ENCODE measurements at regions not wholly inside any gene's neighbourhood (a gene's known extent, or its start where the extent isn't known, plus 50 kb on each side); places are given as distances from the start of the nearest gene placed in this dataset.
A peak's percentile ranks its signal among the peaks of the same experiment; 100 is the strongest.

- DNase-seq, result no peak
These were observed 201.2 kb upstream of the PIK3C3 start for GRCh38 chr18:41753826-41754225.

DNA sequence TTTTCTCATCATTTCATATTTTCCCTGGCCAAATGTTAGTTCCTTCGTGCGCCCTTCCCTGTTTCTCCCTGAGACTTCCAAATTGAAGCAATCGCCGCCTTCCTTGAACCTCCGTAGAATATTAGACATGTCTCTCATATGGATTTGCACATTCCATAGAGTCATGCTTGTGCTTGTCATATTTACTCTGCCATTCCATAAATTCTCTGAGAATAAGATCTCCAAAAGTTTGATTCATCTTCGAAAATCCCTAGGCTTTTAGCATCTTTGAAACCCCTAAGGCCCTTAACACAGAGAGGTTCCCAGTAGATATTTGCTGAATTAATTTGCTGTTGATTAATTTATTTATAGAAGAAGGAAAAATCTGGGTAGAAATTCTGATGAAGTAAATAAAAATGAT lies 202.2 kb upstream of the PIK3C3 start:
- no peak for DNase-seq

DNA sequence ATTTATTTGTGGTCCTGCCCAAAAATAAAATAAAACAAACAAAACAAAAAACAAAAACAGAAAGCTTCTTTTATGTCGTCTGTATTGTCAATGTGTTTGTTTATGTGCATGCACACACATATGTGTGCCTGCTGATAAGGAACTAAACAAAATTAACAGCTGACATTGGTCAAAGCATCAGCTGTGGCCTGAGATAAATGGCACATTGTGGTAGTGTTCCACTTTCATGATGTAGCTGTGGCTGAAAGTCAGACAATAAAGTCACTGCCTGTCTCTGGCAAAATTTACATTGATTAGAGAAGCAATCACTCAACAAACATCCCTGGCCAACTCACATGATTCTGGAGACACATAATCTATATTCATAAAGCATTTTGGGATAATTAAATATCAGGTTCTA lies 203.4 kb upstream of the PIK3C3 start:
- DNase-seq, result no peak

DNA sequence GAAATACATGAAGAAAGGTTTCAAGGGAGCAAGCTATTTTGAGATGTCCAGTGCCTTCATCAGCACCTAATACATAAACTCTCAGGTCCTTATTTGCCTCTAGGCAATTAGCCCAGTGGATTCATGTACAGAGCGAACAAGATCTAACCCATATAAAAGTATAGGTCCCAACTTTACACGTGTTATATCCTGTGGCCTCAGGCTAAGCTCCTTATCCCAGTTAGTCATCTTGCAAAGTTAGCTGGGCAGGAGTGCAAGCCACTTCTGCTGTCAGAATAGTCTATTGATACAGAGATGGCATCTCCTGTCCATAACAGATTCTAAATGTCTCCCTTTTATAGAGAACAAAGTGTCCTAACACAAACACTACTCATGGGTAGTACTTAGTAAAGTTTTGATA lies 203.9 kb upstream of the PIK3C3 start:
- no peak for DNase-seq

DNA sequence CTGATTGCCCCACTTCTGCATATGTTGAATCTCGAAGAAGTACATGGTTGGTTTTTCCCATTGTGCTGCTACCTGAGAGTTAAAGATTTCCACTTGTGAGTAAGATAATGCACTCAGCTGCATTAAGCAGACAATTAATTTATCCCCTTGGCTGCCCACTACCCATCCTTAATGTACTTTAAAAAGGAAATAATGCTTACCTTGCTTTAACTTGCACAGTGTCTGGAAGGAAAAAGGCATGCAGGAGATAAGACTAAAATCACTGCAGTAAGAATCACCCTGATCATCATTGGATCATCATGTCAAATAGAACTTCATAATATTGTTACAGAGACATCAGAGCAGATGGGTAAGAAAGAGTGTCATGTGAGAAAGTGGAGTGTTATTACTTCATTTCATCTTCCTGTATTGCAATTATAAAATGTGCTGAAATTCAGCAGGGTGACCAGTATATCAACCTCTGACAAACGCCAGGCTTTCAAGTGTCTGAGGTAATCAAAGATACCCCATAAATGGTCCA lies 207.3 kb upstream of the PIK3C3 start:
- DNase-seq, result no peak

DNA sequence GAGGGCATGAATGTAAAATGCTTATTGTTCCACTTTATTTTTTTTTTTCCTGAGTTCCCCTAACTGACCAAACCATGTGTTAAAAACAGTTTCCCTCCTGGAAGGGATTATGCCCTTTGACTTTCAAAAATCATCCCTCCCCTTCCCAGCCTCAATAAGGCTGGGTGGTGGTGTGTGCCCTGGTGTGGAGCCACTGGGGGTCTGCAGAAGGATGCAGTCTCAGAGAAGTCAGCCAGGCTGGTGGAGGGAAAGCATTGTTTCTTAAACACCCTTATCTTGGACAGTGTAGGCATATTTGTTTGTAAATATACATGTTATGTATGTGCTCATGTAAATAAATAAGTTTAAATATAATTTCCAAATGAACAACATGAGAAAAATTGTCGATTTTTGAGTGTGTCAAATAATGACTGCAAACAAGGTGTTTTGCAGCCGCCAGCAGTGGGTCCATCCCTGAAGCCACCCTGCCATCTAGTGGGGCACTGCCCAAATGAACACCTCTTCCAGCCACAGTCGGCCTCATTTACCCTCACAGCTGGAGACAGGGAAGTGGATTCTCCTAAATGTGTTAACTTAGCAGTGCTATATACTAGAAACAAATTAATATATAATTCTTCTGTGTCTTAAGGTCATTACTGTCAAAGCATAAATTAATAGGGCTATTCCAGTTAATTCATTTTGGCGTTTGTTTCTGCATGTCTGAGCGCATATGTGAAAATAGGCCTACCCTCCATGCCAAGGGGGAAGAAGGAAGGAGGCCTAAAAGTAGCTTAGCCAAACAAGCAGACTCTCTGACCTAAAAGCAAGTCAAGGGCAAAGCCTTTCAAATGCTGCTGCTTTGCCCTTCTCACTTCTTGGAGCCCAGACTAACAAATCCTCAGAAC lies 209.6 kb upstream of the PIK3C3 start:
- peak; percentile 38 for DNase-seq

- no peak for DNase-seq
These were observed 210.5 kb upstream of the PIK3C3 start for GRCh38 chr18:41744421-41745030.

- DNase-seq, result no peak
These were observed 217.8 kb upstream of the PIK3C3 start for GRCh38 chr18:41737218-41737617.

DNA sequence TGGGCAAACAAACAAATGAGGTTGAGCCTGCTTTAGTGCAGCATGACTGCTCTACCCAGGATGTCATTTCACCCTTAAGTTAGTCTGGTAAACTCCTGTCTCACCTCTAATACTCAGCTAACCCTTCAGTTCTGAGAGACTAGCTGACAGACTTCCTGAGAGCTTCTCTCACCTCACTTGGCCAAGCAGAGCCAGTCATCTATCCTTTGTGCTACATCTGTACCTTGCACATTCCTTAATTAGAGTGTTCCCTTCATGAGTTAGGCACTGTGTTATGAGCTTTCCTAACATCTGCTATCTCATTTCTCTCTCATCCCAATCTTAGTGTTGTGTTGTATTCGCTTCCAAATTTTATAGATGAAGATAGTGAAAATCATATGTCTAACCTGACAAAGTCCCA lies 220.1 kb upstream of the PIK3C3 start:
- no peak for DNase-seq

DNA sequence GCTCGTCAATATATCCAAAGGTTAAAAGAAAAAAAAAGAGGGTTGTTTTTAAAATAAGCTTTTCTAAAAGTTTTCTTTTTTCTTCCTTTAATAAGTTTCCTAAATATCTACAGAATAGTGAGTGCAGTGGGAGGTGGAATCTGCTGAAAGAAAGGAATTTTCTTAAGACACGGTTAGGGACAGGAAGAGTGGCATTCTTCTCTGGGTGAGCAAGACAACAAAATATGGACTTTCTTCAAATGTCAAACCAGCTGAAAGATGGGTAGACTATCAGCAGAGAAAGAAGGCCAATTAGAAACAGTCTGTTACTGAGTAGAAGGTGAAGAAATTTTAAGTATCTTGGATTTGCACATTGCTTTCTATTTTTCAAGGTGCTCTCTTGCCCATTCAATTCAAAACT lies 222.7 kb upstream of the PIK3C3 start:
- DNase-seq, result no peak

DNA sequence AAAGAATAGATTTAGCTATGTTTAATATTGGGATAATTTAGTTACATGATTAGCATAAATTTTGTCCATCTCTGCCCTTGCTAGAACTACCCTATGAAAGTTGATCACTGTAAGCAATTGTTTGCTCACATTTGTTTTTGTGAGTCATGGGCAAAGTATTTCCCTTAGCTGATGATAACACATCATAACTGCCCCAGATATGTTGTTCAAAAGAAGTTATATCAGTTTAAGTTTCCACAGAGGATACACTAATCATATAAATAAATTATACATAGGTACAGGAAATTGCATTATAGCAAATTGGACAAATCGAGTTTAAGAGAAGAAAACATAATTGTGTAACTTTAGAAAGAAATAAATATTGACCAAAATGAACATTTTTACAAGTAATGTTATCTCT lies 223.2 kb upstream of the PIK3C3 start:
- DNase-seq, result no peak

- no peak for DNase-seq
These were observed 230.8 kb upstream of the PIK3C3 start for GRCh38 chr18:41724195-41724594.

GRCh38 chr18:41721103-41721790 lies 233.8 kb upstream of the PIK3C3 start:
- no peak for DNase-seq

GRCh38 chr18:41720226-41720625 lies 234.8 kb upstream of the PIK3C3 start:
- DNase-seq, result no peak

DNA sequence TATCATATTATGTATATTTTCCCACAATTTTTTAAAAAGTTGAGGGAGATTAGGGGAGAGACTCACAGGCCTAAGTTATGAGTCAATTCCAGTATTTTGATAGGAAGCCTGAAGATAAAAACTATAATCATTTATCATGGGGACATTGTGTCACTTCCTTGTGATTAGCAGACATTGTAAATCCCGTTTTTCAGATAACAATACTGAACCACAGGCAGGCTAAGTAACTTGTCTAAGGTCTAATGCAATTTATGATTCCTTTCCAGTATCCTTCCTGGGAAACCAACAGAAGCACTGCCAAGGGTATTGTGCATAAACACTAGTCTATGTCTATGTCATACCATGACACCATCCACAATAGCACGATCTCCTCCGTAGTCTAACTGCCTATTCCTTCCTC lies 235.2 kb upstream of the PIK3C3 start:
- no peak for DNase-seq

DNA sequence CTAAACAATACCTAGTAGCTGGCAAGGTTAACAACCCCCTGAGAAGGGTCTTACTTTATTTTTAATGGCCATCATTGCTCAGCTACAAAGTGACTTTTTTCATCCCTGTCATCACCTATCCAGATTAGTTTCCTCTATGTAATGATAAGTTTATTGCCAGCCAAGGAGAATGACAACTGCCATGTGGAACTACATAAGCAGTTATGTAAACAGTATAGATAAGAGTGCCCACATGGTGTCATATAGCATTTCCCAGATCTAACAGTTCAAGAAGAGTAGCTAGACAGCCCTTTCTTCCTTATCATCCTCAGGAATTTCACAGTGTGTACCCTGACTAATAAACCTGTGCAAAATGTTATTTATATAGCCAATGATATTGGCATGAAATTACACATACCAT lies 240.2 kb upstream of the PIK3C3 start:
- no peak for DNase-seq

GRCh38 chr18:41713969-41714825 lies 240.8 kb upstream of the PIK3C3 start:
- no peak for DNase-seq

DNA sequence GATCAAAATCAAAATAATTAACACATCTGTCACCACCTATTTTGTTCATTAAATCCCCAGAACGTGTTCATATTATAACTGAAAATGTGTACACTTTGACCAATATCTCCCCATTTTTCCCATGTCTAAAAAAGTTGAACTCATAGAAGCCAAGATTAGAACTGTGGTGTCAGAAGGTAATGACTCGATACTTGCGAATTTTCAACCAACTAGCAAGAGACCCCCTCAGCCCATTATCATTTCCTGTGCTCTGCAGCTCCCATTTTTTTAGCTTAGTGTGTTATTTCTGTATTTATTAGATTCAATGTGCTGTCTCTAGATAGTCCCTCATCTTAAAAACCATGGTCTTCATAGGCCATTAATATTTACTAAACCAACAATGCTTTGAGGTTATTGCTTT lies 248.7 kb upstream of the PIK3C3 start:
- no peak for DNase-seq

GRCh38 chr18:41703744-41704530 lies 251.1 kb upstream of the PIK3C3 start:
- DNase-seq, result no peak

- no peak for DNase-seq
These were observed 254.6 kb upstream of the PIK3C3 start for GRCh38 chr18:41700416-41700815.

GRCh38 chr18:41695441-41695840 lies 259.6 kb upstream of the PIK3C3 start:
- no peak for DNase-seq

- no peak for DNase-seq
These were observed 262.0 kb upstream of the PIK3C3 start for GRCh38 chr18:41693008-41693407.
